ENCODE measurements at regions not wholly inside any gene's neighbourhood (a gene's known extent, or its start where the extent isn't known, plus 50 kb on each side); places are given as distances from the start of the nearest gene placed in this dataset.

GRCh38 chr9:12921621-12922020, 146.8 kb downstream of the LURAP1L start:
- TF ChIP-seq CTCF (IDR thresholded peaks at IDR 0.05 in 8 of 11, conservative IDR thresholded peaks at IDR 0.05 in 3 of 11) (no peak), POLR2A (IDR thresholded peaks at IDR 0.05) (no peak), POLR2AphosphoS5 (IDR thresholded peaks at IDR 0.05) (no peak)
